HG03196 (cell line): ENCODE measurements at regions not wholly inside any gene's neighbourhood (a gene's known extent, or its start where the extent isn't known, plus 50 kb on each side); places are given as distances from the start of the nearest gene placed in this dataset.

Experiments used
- ATAC-seq: cut with Tn5 transposase; IDR thresholded peaks from one replicate; pipeline ENCODE4 v1.9.1; 2021; ENCODE audit not compliant: unreplicated experiment

- no peak for ATAC-seq
These were observed 103.0 kb upstream of the AGAP1 start for GRCh38 chr2:235390816-235391194.

- no peak for ATAC-seq
These were observed 101.8 kb upstream of the AGAP1 start for GRCh38 chr2:235391921-235392615.

GRCh38 chr2:235394278-235394828 lies 99.5 kb upstream of the AGAP1 start:
- ATAC-seq, result no peak

GRCh38 chr2:235396071-235396846 lies 97.6 kb upstream of the AGAP1 start:
- ATAC-seq, result no peak

GRCh38 chr2:235398321-235398720 lies 95.5 kb upstream of the AGAP1 start:
- no peak for ATAC-seq

GRCh38 chr2:235399895-235400294 lies 93.9 kb upstream of the AGAP1 start:
- ATAC-seq, result no peak

- ATAC-seq, result no peak
These were observed 91.4 kb upstream of the AGAP1 start for GRCh38 chr2:235402422-235402821.

GRCh38 chr2:235405612-235406361 lies 88.1 kb upstream of the AGAP1 start:
- ATAC-seq, result no peak

GRCh38 chr2:235406430-235406829 lies 87.4 kb upstream of the AGAP1 start:
- ATAC-seq, result no peak

- no peak for ATAC-seq
These were observed 81.8 kb upstream of the AGAP1 start for GRCh38 chr2:235411905-235412485.

- no peak for ATAC-seq
These were observed 80.8 kb upstream of the AGAP1 start for GRCh38 chr2:235413064-235413463.

GRCh38 chr2:235414422-235414821 lies 79.4 kb upstream of the AGAP1 start:
- no peak for ATAC-seq

- no peak for ATAC-seq
These were observed 76.9 kb upstream of the AGAP1 start for GRCh38 chr2:235416858-235417499.

GRCh38 chr2:235418918-235419317 lies 74.9 kb upstream of the AGAP1 start:
- no peak for ATAC-seq

- ATAC-seq, result no peak
These were observed 73.8 kb upstream of the AGAP1 start for GRCh38 chr2:235419996-235420395.

GRCh38 chr2:235421618-235422017 lies 72.2 kb upstream of the AGAP1 start:
- no peak for ATAC-seq

- no peak for ATAC-seq
These were observed 63.3 kb upstream of the AGAP1 start for GRCh38 chr2:235430366-235431083.

- no peak for ATAC-seq
These were observed 60.9 kb upstream of the AGAP1 start for GRCh38 chr2:235432741-235433520.

- no peak for ATAC-seq
These were observed 60.0 kb upstream of the AGAP1 start for GRCh38 chr2:235433860-235434259.
